H1 (cell line): ENCODE measurements at regions not wholly inside any gene's neighbourhood (a gene's known extent, or its start where the extent isn't known, plus 50 kb on each side); places are given as distances from the start of the nearest gene placed in this dataset.
A peak's percentile ranks its signal among the peaks of the same experiment; 100 is the strongest.

ENCODE experiments used
- CTCF ChIA-PET: fragments of 300-600 bp; sonication (Branson Sonifier 250); formaldehyde crosslinking; loops from one replicate; lab custom pipeline; 2021; ENCODE audit not compliant: partially characterized antibody; lab: Charles Lee
- POLR2A ChIA-PET: fragments of 300-600 bp; sonication (Branson Sonifier 250); formaldehyde crosslinking; loops from one replicate; lab custom pipeline; 2021; ENCODE audit warnings: inconsistent platforms; ENCODE audit not compliant: partially characterized antibody; lab: Charles Lee
- DNase-seq, 2 experiments: peaks; one replicate each; pipeline versions ENCODE4 v3.0.0 to v3.0.0-alpha.2; 2010 to 2022; ENCODE audit warnings: low spot score in 2 of 2, low read depth in 1 of 2, mixed read lengths in 1 of 2
- FAIRE-seq: peaks from 2 replicates; lab custom pipeline; 2011; peaks lifted over from hg19 to GRCh38; lab: Jason Lieb, UNC
- H2AFZ ChIP-seq: 2 replicates; pipeline ENCODE4 v1.8.1; 2012; ENCODE audit warnings: low read length, inconsistent platforms
- H2AK5ac ChIP-seq: 2 replicates; pipeline ENCODE4 v1.6.1; 2013; ENCODE audit warnings: low read depth, low read length
- H2BK120ac ChIP-seq: replicated peaks from 2 replicates; pipeline ENCODE3; 2013; ENCODE audit warnings: low read depth, low read length, inconsistent platforms
- H2BK12ac ChIP-seq: 2 replicates; pipeline ENCODE4 v1.6.1; 2013; ENCODE audit warnings: low read depth, low read length
- H2BK15ac ChIP-seq: 2 replicates; pipeline ENCODE4 v1.6.1; 2013; ENCODE audit warnings: low read length
- H2BK20ac ChIP-seq: 2 replicates; pipeline ENCODE4 v1.6.1; 2013; ENCODE audit warnings: low read length
- H2BK5ac ChIP-seq: 2 replicates; pipeline ENCODE4 v1.6.1; 2013; ENCODE audit warnings: low read depth, low read length
- H3K14ac ChIP-seq: 2 replicates; pipeline ENCODE4 v1.6.1; 2013; ENCODE audit warnings: inconsistent platforms; ENCODE audit not compliant: insufficient read length
- H3K18ac ChIP-seq: 2 replicates; pipeline ENCODE4 v1.6.1; 2013; ENCODE audit warnings: low read length; ENCODE audit errors: extremely low read depth
- H3K23ac ChIP-seq: 2 replicates; pipeline ENCODE4 v1.6.1; 2013; ENCODE audit warnings: inconsistent platforms; ENCODE audit not compliant: insufficient read length
- H3K23me2 ChIP-seq: 2 replicates; pipeline ENCODE4 v1.6.1; 2013; ENCODE audit warnings: low read depth, low read length
- H3K27ac ChIP-seq: 2 replicates; pipeline ENCODE4 v1.6.1; 2011; ENCODE audit warnings: low read depth, low read length, inconsistent platforms
- H3K27me3 ChIP-seq, 4 experiments: replicated peaks in 1 of 4; 1 replicate in 1 of 4; 2 replicates in 3 of 4; pipeline versions ENCODE4 v1.6.1 to v1.8.1; 2011 to 2013; ENCODE audit warnings: low read length in 3 of 4, mild to moderate bottlenecking in 3 of 4, inconsistent platforms in 2 of 4, mixed read lengths in 2 of 4, moderate library complexity in 1 of 4; ENCODE audit not compliant: control insufficient read depth in 3 of 4, insufficient read depth in 3 of 4; ENCODE audit errors: extremely low read depth in 1 of 4
- H3K36me3 ChIP-seq, 4 experiments: 2 replicates each; pipeline versions ENCODE4 v1.6.1 to v1.8.1; 2011 to 2013; ENCODE audit warnings: mild to moderate bottlenecking in 4 of 4, low read length in 3 of 4, moderate library complexity in 2 of 4, control low read depth in 1 of 4, inconsistent platforms in 1 of 4; ENCODE audit not compliant: insufficient read depth in 4 of 4, control insufficient read depth in 2 of 4
- H3K4ac ChIP-seq: replicated peaks from 2 replicates; pipeline ENCODE3; 2013; ENCODE audit warnings: low read length, low read depth, mixed read lengths, inconsistent platforms; ENCODE audit not compliant: insufficient read length
- H3K4me1 ChIP-seq, 4 experiments: replicated peaks in 1 of 4; 1 replicate in 1 of 4; 2 replicates in 3 of 4; pipeline versions ENCODE4 v1.6.1 to v1.8.1; 2011 to 2013; ENCODE audit warnings: low read length in 3 of 4, inconsistent platforms in 2 of 4, mixed read lengths in 1 of 4; ENCODE audit not compliant: insufficient read depth in 4 of 4, control insufficient read depth in 3 of 4
- H3K4me2 ChIP-seq, 2 experiments: 2 replicates each; pipeline versions ENCODE4 v1.6.1 to v1.8.1; 2011 to 2013; ENCODE audit warnings: low read depth in 2 of 2, low read length in 2 of 2, control low read depth in 1 of 2, inconsistent platforms in 1 of 2, mild to moderate bottlenecking in 1 of 2; ENCODE audit not compliant: insufficient read depth in 1 of 2
- H3K4me3 ChIP-seq, 4 experiments: fragments of 200-600, 300-600 bp in 1 of 4; sonication (generic), shearing (Covaris generic), sonication (Bioruptor Twin) in 1 of 4; 2 replicates each; pipeline versions ENCODE4 v1.5.1 to v1.8.1; 2011 to 2016; ENCODE audit warnings: low read length in 4 of 4, low read depth in 3 of 4, control low read depth in 2 of 4, inconsistent platforms in 2 of 4, mild to moderate bottlenecking in 2 of 4, mixed read lengths in 1 of 4, moderate library complexity in 1 of 4; ENCODE audit not compliant: insufficient read depth in 2 of 4; ENCODE audit errors: extremely low read depth in 1 of 4
- H3K56ac ChIP-seq: replicated peaks from 2 replicates; pipeline ENCODE3; 2013; ENCODE audit warnings: low read depth, mild to moderate bottlenecking, mixed read lengths, low read length, inconsistent platforms; ENCODE audit not compliant: insufficient read length
- H3K79me1 ChIP-seq: 2 replicates; pipeline ENCODE4 v1.6.1; 2013; ENCODE audit warnings: low read depth, low read length, control low read depth
- H3K79me2 ChIP-seq, 2 experiments: 2 replicates each; pipeline versions ENCODE4 v1.6.1 to v1.8.1; 2012 to 2013; ENCODE audit warnings: low read length in 2 of 2, mild to moderate bottlenecking in 2 of 2, inconsistent platforms in 1 of 2; ENCODE audit not compliant: insufficient read depth in 2 of 2, control insufficient read depth in 1 of 2
- H3K9ac ChIP-seq, 4 experiments: replicated peaks in 1 of 4; 1 replicate in 1 of 4; 2 replicates in 3 of 4; pipeline versions ENCODE4 v1.6.1 to v1.8.1; 2011 to 2013; ENCODE audit warnings: low read depth in 3 of 4, low read length in 3 of 4, control low read depth in 2 of 4, mild to moderate bottlenecking in 2 of 4, moderate library complexity in 2 of 4, inconsistent platforms in 1 of 4; ENCODE audit errors: extremely low read depth in 1 of 4
- H3K9me3 ChIP-seq, 2 experiments: 2 replicates each; pipeline versions ENCODE4 v1.6.1 to v1.8.1; 2012 to 2013; ENCODE audit warnings: mild to moderate bottlenecking in 2 of 2, moderate library complexity in 2 of 2, control low read depth in 1 of 2, inconsistent platforms in 1 of 2, low read depth in 1 of 2, low read length in 1 of 2, mixed read lengths in 1 of 2; ENCODE audit not compliant: insufficient read depth in 2 of 2
- H4K20me1 ChIP-seq, 2 experiments: replicated peaks in 1 of 2; 2 replicates each; pipeline versions ENCODE3 to v1.8.1; 2011 to 2013; ENCODE audit warnings: inconsistent platforms in 2 of 2, low read length in 2 of 2, mild to moderate bottlenecking in 1 of 2; ENCODE audit not compliant: insufficient read depth in 2 of 2, control insufficient read depth in 1 of 2
- H4K5ac ChIP-seq: 2 replicates; pipeline ENCODE4 v1.6.1; 2013; ENCODE audit warnings: low read length, low read depth, mixed read lengths, inconsistent platforms; ENCODE audit not compliant: insufficient read length
- H4K8ac ChIP-seq: 2 replicates; pipeline ENCODE4 v1.8.0; 2013; ENCODE audit warnings: mild to moderate bottlenecking, moderate library complexity, low read length, inconsistent platforms; ENCODE audit not compliant: insufficient read depth; ENCODE audit errors: extremely low read depth
- H4K91ac ChIP-seq: replicated peaks from 2 replicates; pipeline ENCODE3; 2013; ENCODE audit warnings: low read length, mixed read lengths, inconsistent platforms; ENCODE audit not compliant: insufficient read length
- RAD21 ChIP-seq, 2 experiments: IDR thresholded peaks in 1 of 2; conservative IDR thresholded peaks in 1 of 2; 2 replicates each; pipeline ENCODE4 v1.6.1; 2011; ENCODE audit warnings: low read depth in 2 of 2, low read length in 2 of 2, improper control_type of control experiment in 1 of 2, inconsistent platforms in 1 of 2, mild to moderate bottlenecking in 1 of 2, moderate library complexity in 1 of 2
- WGBS, 2 experiments: shearing (Covaris generic) in 1 of 2; methylation state at CpG; one replicate each; pipeline versions ENCODE4 v1.1.6 to v1.1.7; 2013 to 2015; ENCODE audit warnings: low lambda C conversion rate in 2 of 2, mixed read lengths in 2 of 2, inconsistent platforms in 1 of 2, low coverage in 1 of 2, missing lambda C conversion rate in 1 of 2; ENCODE audit not compliant: insufficient replicate concordance in 2 of 2, insufficient coverage in 1 of 2, insufficient read length in 1 of 2; ENCODE audit errors: extremely low coverage in 1 of 2, missing lambda C conversion rate in 1 of 2; 5-methylcytosine and 5-hydroxymethylcytosine counted together
- TF ChIP-seq, protein P1 (sequence below): IDR thresholded peaks from 2 replicates; pipeline ENCODE4 v1.6.1; 2012; ENCODE audit warnings: inconsistent platforms
- TF ChIP-seq, protein P2 (sequence below), 3 experiments: IDR thresholded peaks; 1 replicate in 2 of 3; 2 replicates in 1 of 3; pipeline versions ENCODE4 v1.5.1 to v1.6.1; 2011; ENCODE audit warnings: low read length in 3 of 3, mild to moderate bottlenecking in 3 of 3, inconsistent platforms in 2 of 3, low read depth in 1 of 3, moderate library complexity in 1 of 3; ENCODE audit not compliant: insufficient read depth in 1 of 3; ENCODE audit errors: control extremely low read depth in 1 of 3

DNA sequence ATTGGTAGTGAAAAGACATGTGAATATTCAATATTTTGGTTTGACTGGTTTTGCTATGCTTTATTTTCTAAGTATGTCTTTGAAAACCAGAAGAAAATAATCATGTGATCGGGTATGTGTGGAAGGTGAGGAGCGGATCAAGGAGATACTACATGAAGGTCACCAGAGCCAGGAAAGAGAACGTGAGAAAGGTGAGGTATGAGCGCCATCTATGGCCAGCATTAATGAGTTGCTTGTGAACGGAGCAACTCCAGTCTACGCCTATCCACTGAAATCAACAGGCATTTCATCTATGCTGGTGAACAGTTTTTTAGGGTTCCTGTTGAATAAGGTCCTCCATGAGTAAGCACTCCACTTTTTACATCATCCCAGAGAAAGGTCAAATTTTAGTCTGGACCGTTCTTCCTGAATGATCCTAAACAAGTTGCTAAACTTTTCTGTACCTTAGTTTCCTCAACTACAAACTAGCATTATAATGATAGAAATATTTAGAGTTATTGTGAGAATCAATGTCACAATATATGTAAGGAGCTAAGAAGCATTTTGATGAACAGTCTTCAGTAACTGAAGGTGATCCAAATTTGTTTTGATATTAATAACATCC is 1435.2 kb upstream of the CADM2 start:
- H3K79me1 ChIP-seq: no peaks in the 10 kb centered on the region
- CTCF ChIA-PET: interaction anchor here (0.7 kb wide), 1 partner anchor 869 kb away, joined by 3 read pairs; no protein-coding TSS in a partner anchor
- no peak overlapping the region for H3K14ac ChIP-seq
- no peak overlapping the region for H2BK12ac ChIP-seq
- TF ChIP-seq, protein P1, sequence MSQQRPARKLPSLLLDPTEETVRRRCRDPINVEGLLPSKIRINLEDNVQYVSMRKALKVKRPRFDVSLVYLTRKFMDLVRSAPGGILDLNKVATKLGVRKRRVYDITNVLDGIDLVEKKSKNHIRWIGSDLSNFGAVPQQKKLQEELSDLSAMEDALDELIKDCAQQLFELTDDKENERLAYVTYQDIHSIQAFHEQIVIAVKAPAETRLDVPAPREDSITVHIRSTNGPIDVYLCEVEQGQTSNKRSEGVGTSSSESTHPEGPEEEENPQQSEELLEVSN: no peak
- TF ChIP-seq RAD21 (IDR thresholded peaks at IDR 0.05 in 1 of 2, conservative IDR thresholded peaks at IDR 0.05 in 1 of 2; ENCODE audit: low read depth in 2 of 2, low read length in 2 of 2): peak; percentile 97
- TF ChIP-seq, protein P2, sequence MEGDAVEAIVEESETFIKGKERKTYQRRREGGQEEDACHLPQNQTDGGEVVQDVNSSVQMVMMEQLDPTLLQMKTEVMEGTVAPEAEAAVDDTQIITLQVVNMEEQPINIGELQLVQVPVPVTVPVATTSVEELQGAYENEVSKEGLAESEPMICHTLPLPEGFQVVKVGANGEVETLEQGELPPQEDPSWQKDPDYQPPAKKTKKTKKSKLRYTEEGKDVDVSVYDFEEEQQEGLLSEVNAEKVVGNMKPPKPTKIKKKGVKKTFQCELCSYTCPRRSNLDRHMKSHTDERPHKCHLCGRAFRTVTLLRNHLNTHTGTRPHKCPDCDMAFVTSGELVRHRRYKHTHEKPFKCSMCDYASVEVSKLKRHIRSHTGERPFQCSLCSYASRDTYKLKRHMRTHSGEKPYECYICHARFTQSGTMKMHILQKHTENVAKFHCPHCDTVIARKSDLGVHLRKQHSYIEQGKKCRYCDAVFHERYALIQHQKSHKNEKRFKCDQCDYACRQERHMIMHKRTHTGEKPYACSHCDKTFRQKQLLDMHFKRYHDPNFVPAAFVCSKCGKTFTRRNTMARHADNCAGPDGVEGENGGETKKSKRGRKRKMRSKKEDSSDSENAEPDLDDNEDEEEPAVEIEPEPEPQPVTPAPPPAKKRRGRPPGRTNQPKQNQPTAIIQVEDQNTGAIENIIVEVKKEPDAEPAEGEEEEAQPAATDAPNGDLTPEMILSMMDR (IDR thresholded peaks at IDR 0.05; ENCODE audit: control extremely low read depth in 1 of 3, insufficient read depth in 1 of 3, low read depth in 1 of 3, low read length in 3 of 3): peak; percentile 31 to 87 (median 67)
- FAIRE-seq (peak; percentile 99), DNase-seq (peak; percentile 36 to 54)
- no peak overlapping the region for H3K4me3 ChIP-seq
- H4K8ac ChIP-seq: no peak overlapping the region
- H2BK5ac ChIP-seq: no peak overlapping the region
- no peak overlapping the region for H3K23ac ChIP-seq
- no peak overlapping the region for H4K5ac ChIP-seq
- H2AFZ ChIP-seq: no peak overlapping the region
- H3K56ac ChIP-seq: no peak overlapping the region
- H3K27me3 ChIP-seq: no peaks in the 10 kb centered on the region
- no peak overlapping the region for H3K18ac ChIP-seq
- WGBS, 2 experiments: 19% methylated on average over 7 of the region's 7 CpGs; no CpG with 5 or more reads in 1 of the 2 experiments
- no peak overlapping the region for H3K4me2 ChIP-seq
- H2AK5ac ChIP-seq: no peak overlapping the region
- no peak overlapping the region for H4K91ac ChIP-seq
- H3K4me1 ChIP-seq: no peaks in the 10 kb centered on the region
- no peak overlapping the region for H2BK20ac ChIP-seq
- no peak overlapping the region for H2BK15ac ChIP-seq
- H3K9ac ChIP-seq: no peak overlapping the region
- no peaks in the 10 kb centered on the region for H3K79me2 ChIP-seq
- POLR2A ChIA-PET: no interaction called here
- no peaks in the 10 kb centered on the region for H4K20me1 ChIP-seq
- no peak overlapping the region for H3K27ac ChIP-seq
- no peak overlapping the region for H3K4ac ChIP-seq
- no peak overlapping the region for H2BK120ac ChIP-seq
- H3K23me2 ChIP-seq: no peaks in the 10 kb centered on the region
- H3K9me3 ChIP-seq: no peaks in the 10 kb centered on the region
- no peaks in the 10 kb centered on the region for H3K36me3 ChIP-seq
